Mucosa of descending colon (tissue), 3 donors: ENCODE measurements at regions not wholly inside any gene's neighbourhood (a gene's known extent, or its start where the extent isn't known, plus 50 kb on each side); places are given as distances from the start of the nearest gene placed in this dataset.

Source experiments
- ATAC-seq: fragments of 200-7000 bp; cut with Tn5 transposase; one replicate; pipeline ENCODE4 v1.9.1; 2020; ENCODE audit warnings: mild to moderate bottlenecking, moderate library complexity
- DNase-seq, 3 donors: peaks; one replicate each; pipeline ENCODE4 v3.0.0-alpha.2; 2020
- H3K36me3 ChIP-seq: fragments of 200-600 bp; one replicate; pipeline ENCODE4 v1.8.0; 2021; ENCODE audit warnings: low read depth, mild to moderate bottlenecking
- H3K4me1 ChIP-seq: fragments of 200-600 bp; one replicate; pipeline ENCODE4 v1.8.0; 2021; ENCODE audit warnings: low read depth, mild to moderate bottlenecking
- H3K4me3 ChIP-seq: fragments of 200-600 bp; one replicate; pipeline ENCODE4 v1.8.0; 2021; ENCODE audit warnings: mild to moderate bottlenecking
- H3K9me3 ChIP-seq: fragments of 200-600 bp; one replicate; pipeline ENCODE4 v1.8.0; 2021; ENCODE audit warnings: mild to moderate bottlenecking
- CTCF ChIP-seq: fragments of 200-600 bp; IDR thresholded peaks from one replicate; pipeline ENCODE4 v1.8.0; 2022; ENCODE audit warnings: antibody characterized with exemption, mild to moderate bottlenecking
- intact Hi-C, 2 donors: fragments of 100-400 bp; cut with DNase I in 1 of 2; cut with micrococcal nuclease in 1 of 2; formaldehyde crosslinking; loops; one replicate each; pipeline versions ENCODE4 v1.11.0 to v1.11.1; 2022; cut with DNase I, micrococcal nuclease
- donor health status: DM: no; HTN: no; CAD: no; lungs with moderate emphysema.
- donor health status: DM: no; HTN: no; CAD: no.
- donor health status: DM: no; HTN: yes; CAD: no.

- no peak for TF ChIP-seq CTCF
- DNase-seq (no peak), ATAC-seq (no peak)
- H3K9me3 ChIP-seq = no peaks in the 10 kb centered on the region
- peaks cover 3% of the 10 kb centered on the region for H3K4me1 ChIP-seq
- intact Hi-C loops = no loop called here
- no peaks in the 10 kb centered on the region for H3K36me3 ChIP-seq
- no peak overlapping the region for H3K4me3 ChIP-seq
Observed at GRCh38 chr2:187875261-187876141, 321.3 kb upstream of the TFPI start.

- ATAC-seq (no peak), DNase-seq (no peak)
- H3K4me1 ChIP-seq = peaks cover 3% of the 10 kb centered on the region
- H3K9me3 ChIP-seq = no peaks in the 10 kb centered on the region
- H3K36me3 ChIP-seq = no peaks in the 10 kb centered on the region
- no peak overlapping the region for H3K4me3 ChIP-seq
- no peak for TF ChIP-seq CTCF
- intact Hi-C loops = no loop called here
Observed at GRCh38 chr2:187876554-187876953, 322.3 kb upstream of the TFPI start.

GRCh38 chr2:187877391-187877790 lies 323.2 kb upstream of the TFPI start:
- no peak for TF ChIP-seq CTCF
- ATAC-seq (peak; percentile 95), DNase-seq (peak in 1 of 3 donors; percentile 14)
- peaks cover 3% of the 10 kb centered on the region for H3K4me1 ChIP-seq
- H3K36me3 ChIP-seq = no peaks in the 10 kb centered on the region
- no peak overlapping the region for H3K4me3 ChIP-seq
- no peaks in the 10 kb centered on the region for H3K9me3 ChIP-seq
- intact Hi-C loops = no loop called here

- intact Hi-C loops = no loop called here
- ATAC-seq = no peak
- no peaks in the 10 kb centered on the region for H3K36me3 ChIP-seq
- peaks cover 3% of the 10 kb centered on the region for H3K4me1 ChIP-seq
- H3K9me3 ChIP-seq = no peaks in the 10 kb centered on the region
- no peak for TF ChIP-seq CTCF
- H3K4me3 ChIP-seq = no peak overlapping the region
- no peak for DNase-seq
Observed at GRCh38 chr2:187878112-187878511, 323.9 kb upstream of the TFPI start.

GRCh38 chr2:187879491-187879890 lies 325.3 kb upstream of the TFPI start:
- no peaks in the 10 kb centered on the region for H3K36me3 ChIP-seq
- no peak for TF ChIP-seq CTCF
- H3K4me1 ChIP-seq = peaks cover 3% of the 10 kb centered on the region
- H3K4me3 ChIP-seq = no peak overlapping the region
- no peak for DNase-seq
- intact Hi-C loops = no loop called here
- H3K9me3 ChIP-seq = no peaks in the 10 kb centered on the region
- no peak for ATAC-seq
